HepG2 (cell line): ENCODE measurements at regions not wholly inside any gene's neighbourhood (a gene's known extent, or its start where the extent isn't known, plus 50 kb on each side); places are given as distances from the start of the nearest gene placed in this dataset.

ENCODE experiments used
- ATAC-seq: fragments of 200-7000 bp; cut with Tn5 transposase; 3 replicates; pipeline ENCODE4 v1.9.1; 2020; ENCODE audit warnings: mild to moderate bottlenecking, moderate library complexity
- BruUV-seq: library from RNA; stranded (reverse); fragments of 400-500 nt; replicated peaks from 2 replicates; lab custom pipeline; 2021; lab: Mats Ljungman, UMichigan
- CTCF ChIA-PET: fragments of 300-600 bp; formaldehyde crosslinking; extraction: SDS; loops from one replicate; lab custom pipeline; 2021; ENCODE audit warnings: low total read pairs, inconsistent platforms, low intra/inter-chr PET ratio; lab: Yijun Ruan, JAX
- POLR2A ChIA-PET: fragments of 350-600 bp; sonication (Branson Sonifier 250); formaldehyde crosslinking; loops from one replicate; lab custom pipeline; 2020; ENCODE audit warnings: antibody characterized with exemption, inconsistent platforms; lab: Yijun Ruan, JAX
- DNase-seq: peaks from one replicate; pipeline ENCODE4 v3.0.0-alpha.2; 2015; ENCODE audit warnings: low spot score
- FAIRE-seq: peaks from 3 replicates; lab custom pipeline; 2011; peaks lifted over from hg19 to GRCh38; lab: Jason Lieb, UNC
- H2AFZ ChIP-seq: one replicate; pipeline ENCODE4 v1.6.1; 2011; ENCODE audit warnings: low read length, inconsistent platforms
- H3K27ac ChIP-seq: fragments of 300-600 bp; 3 replicates; pipeline ENCODE4 v1.8.0; 2011; ENCODE audit warnings: mixed run types, mild to moderate bottlenecking, mixed read lengths, low read length, inconsistent platforms; ENCODE audit not compliant: insufficient read depth; ENCODE audit errors: extremely low read length
- H3K27me3 ChIP-seq, 2 experiments: fragments of 200-600 bp in 1 of 2; 2 replicates in 1 of 2; 3 replicates in 1 of 2; pipeline versions ENCODE4 v1.6.0 to v1.8.0; 2011; ENCODE audit warnings: low read length in 2 of 2, mild to moderate bottlenecking in 2 of 2, moderate library complexity in 2 of 2, inconsistent platforms in 1 of 2; ENCODE audit not compliant: insufficient read depth in 2 of 2, control insufficient read depth in 1 of 2
- H3K36me3 ChIP-seq, 2 experiments: fragments of 200-600 bp in 1 of 2; replicated peaks in 1 of 2; 2 replicates in 1 of 2; 3 replicates in 1 of 2; pipeline versions ENCODE4 v1.5.1 to v1.8.0; 2011; ENCODE audit warnings: low read length in 2 of 2, inconsistent platforms in 1 of 2; ENCODE audit not compliant: insufficient read depth in 2 of 2, control insufficient read depth in 1 of 2
- H3K4me1 ChIP-seq: 2 replicates; pipeline ENCODE4 v1.5.1; 2012; ENCODE audit warnings: low read length, inconsistent platforms; ENCODE audit not compliant: insufficient read depth
- H3K4me2 ChIP-seq: 2 replicates; pipeline ENCODE4 v1.6.0; 2011; ENCODE audit warnings: low read depth, low read length, inconsistent platforms
- H3K4me3 ChIP-seq, 3 experiments: fragments of 200-600 bp in 1 of 3; sonication (generic), shearing (Covaris generic) in 1 of 3; replicated peaks in 1 of 3; 2 replicates each; pipeline ENCODE4 v1.5.1; 2011 to 2016; ENCODE audit warnings: low read length in 3 of 3, inconsistent platforms in 2 of 3, low read depth in 2 of 3, mild to moderate bottlenecking in 2 of 3, control low read depth in 1 of 3, mixed read lengths in 1 of 3; ENCODE audit not compliant: insufficient read depth in 1 of 3
- H3K79me2 ChIP-seq: one replicate; pipeline ENCODE4 v1.6.1; 2011; ENCODE audit warnings: low read length, inconsistent platforms; ENCODE audit not compliant: insufficient read depth
- H3K9ac ChIP-seq: 2 replicates; pipeline ENCODE4 v1.6.0; 2011; ENCODE audit warnings: mild to moderate bottlenecking, low read depth, low read length, inconsistent platforms; ENCODE audit not compliant: insufficient read depth
- H3K9me3 ChIP-seq: 2 replicates; pipeline ENCODE4 v1.5.1; 2012; ENCODE audit warnings: mild to moderate bottlenecking, low read length
- H4K20me1 ChIP-seq: 2 replicates; pipeline ENCODE4 v1.6.0; 2011; ENCODE audit warnings: inconsistent platforms, mild to moderate bottlenecking, low read length, moderate library complexity; ENCODE audit not compliant: insufficient read depth
- AGO2 ChIP-seq: fragments of 200-400 bp; formaldehyde crosslinking; optimal IDR thresholded peaks from 2 replicates; pipeline ENCODE3; 2017; ENCODE audit warnings: mild to moderate bottlenecking, low read depth, low read length, moderate library complexity
- KDM3A ChIP-seq: IDR thresholded peaks from 2 replicates; pipeline ENCODE4 v1.6.1; 2018; ENCODE audit warnings: low read depth, missing compliant biosample characterization
- KMT2B ChIP-seq: IDR thresholded peaks from 2 replicates; pipeline ENCODE4 v1.6.1; 2016; ENCODE audit warnings: missing genetic modification reagents, missing compliant biosample characterization
- NFE2L2 ChIP-seq: fragments of 150-350 bp; IDR thresholded peaks from 2 replicates; pipeline ENCODE4 v1.6.1; 2014; ENCODE audit warnings: low read length
- NPAS2 ChIP-seq: sonication (generic); formaldehyde crosslinking; IDR thresholded peaks from 2 replicates; pipeline ENCODE4 v1.8.0; 2022; ENCODE audit warnings: mild to moderate bottlenecking, missing genetic modification reagents, borderline replicate concordance
- NR1H2 ChIP-seq: sonication (generic); formaldehyde crosslinking; IDR thresholded peaks from 2 replicates; pipeline ENCODE4 v1.8.1; 2022; ENCODE audit warnings: low read depth, missing genetic modification reagents, borderline replicate concordance
- RFXAP ChIP-seq: sonication (generic); formaldehyde crosslinking; IDR thresholded peaks from 2 replicates; pipeline ENCODE4 v1.4.0; 2020; ENCODE audit warnings: missing genetic modification reagents, borderline replicate concordance
- SALL2 ChIP-seq: sonication (generic); formaldehyde crosslinking; IDR thresholded peaks from 2 replicates; pipeline ENCODE4 v1.8.1; 2023; ENCODE audit warnings: mild to moderate bottlenecking, missing genetic modification reagents, inconsistent platforms
- WGBS: methylation state at CpG from one replicate; pipeline ENCODE4 v1.1.6; 2017; ENCODE audit warnings: low lambda C conversion rate; 5-methylcytosine and 5-hydroxymethylcytosine counted together
- in situ Hi-C: cut with HindIII; loops from 2 replicates; pipeline ENCODE4 v1.10.0; 2017; ENCODE audit warnings: low pct_unique_long_range_greater_than_20kb; ENCODE audit not compliant: extremely low pct_ligation_motif_present
- intact Hi-C: fragments of 100-400 bp; cut with micrococcal nuclease; formaldehyde crosslinking; loops from one replicate; pipeline ENCODE4 v1.10.0; 2022; ENCODE audit not compliant: unreplicated experiment
- TF ChIP-seq, protein P1 (sequence below): sonication (generic); formaldehyde crosslinking; IDR thresholded peaks from 2 replicates; pipeline ENCODE4 v1.4.0; 2020; ENCODE audit warnings: mild to moderate bottlenecking, missing genetic modification reagents
- TF ChIP-seq, protein P2 (sequence below): sonication (generic); formaldehyde crosslinking; IDR thresholded peaks from 2 replicates; pipeline ENCODE4 v1.5.1; 2020; ENCODE audit warnings: mild to moderate bottlenecking, moderate library complexity, missing genetic modification reagents

GRCh38 chr10:4020631-4021030 lies 235.6 kb upstream of the KLF6 start (continued):
- no peak for TF ChIP-seq AGO2
- no peak for TF ChIP-seq SALL2 (CRISPR knock-in tag)

GRCh38 chr10:4018054-4018511 lies 233.1 kb upstream of the KLF6 start:
- FAIRE-seq (no peak), ATAC-seq (no peak), DNase-seq (no peak)
- H4K20me1 ChIP-seq, result no peaks in the 10 kb centered on the region
- POLR2A ChIA-PET, result no interaction called here
- no peaks in the 10 kb centered on the region for H3K4me1 ChIP-seq
- intact Hi-C loops (no loop called here), in situ Hi-C loops (no loop called here)
- no peak overlapping the region for H3K4me2 ChIP-seq
- 2% methylated on average over 2 of the region's 4 CpGs for WGBS
- no peaks in the 10 kb centered on the region for H3K36me3 ChIP-seq
- H3K27ac ChIP-seq, result no peak overlapping the region
- H3K4me3 ChIP-seq, result no peak overlapping the region
- no TSS peak for BruUV-seq
- no peak for TF ChIP-seq NFE2L2
- TF ChIP-seq KMT2B (CRISPR knock-in tag), result no peak
- TF ChIP-seq, protein P1, sequence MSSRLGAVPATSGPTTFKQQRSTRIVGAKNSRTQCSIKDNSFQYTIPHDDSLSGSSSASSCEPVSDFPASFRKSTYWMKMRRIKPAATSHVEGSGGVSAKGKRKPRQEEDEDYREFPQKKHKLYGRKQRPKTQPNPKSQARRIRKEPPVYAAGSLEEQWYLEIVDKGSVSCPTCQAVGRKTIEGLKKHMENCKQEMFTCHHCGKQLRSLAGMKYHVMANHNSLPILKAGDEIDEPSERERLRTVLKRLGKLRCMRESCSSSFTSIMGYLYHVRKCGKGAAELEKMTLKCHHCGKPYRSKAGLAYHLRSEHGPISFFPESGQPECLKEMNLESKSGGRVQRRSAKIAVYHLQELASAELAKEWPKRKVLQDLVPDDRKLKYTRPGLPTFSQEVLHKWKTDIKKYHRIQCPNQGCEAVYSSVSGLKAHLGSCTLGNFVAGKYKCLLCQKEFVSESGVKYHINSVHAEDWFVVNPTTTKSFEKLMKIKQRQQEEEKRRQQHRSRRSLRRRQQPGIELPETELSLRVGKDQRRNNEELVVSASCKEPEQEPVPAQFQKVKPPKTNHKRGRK (CRISPR knock-in tag), result no peak
- no peak for TF ChIP-seq KDM3A (CRISPR knock-in tag)
- no peak for TF ChIP-seq NPAS2 (CRISPR knock-in tag)
- TF ChIP-seq, protein P2, sequence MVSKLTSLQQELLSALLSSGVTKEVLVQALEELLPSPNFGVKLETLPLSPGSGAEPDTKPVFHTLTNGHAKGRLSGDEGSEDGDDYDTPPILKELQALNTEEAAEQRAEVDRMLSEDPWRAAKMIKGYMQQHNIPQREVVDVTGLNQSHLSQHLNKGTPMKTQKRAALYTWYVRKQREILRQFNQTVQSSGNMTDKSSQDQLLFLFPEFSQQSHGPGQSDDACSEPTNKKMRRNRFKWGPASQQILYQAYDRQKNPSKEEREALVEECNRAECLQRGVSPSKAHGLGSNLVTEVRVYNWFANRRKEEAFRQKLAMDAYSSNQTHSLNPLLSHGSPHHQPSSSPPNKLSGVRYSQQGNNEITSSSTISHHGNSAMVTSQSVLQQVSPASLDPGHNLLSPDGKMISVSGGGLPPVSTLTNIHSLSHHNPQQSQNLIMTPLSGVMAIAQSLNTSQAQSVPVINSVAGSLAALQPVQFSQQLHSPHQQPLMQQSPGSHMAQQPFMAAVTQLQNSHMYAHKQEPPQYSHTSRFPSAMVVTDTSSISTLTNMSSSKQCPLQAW (CRISPR knock-in tag), result no peak
- TF ChIP-seq NR1H2 (CRISPR knock-in tag), result no peak
- no peak for TF ChIP-seq RFXAP (CRISPR knock-in tag)
- no peak overlapping the region for H2AFZ ChIP-seq
- peaks cover 1 to 47% of the 10 kb centered on the region in 2 experiments; a peak in 3 of 5 replicates for H3K27me3 ChIP-seq
- H3K9me3 ChIP-seq, result no peaks in the 10 kb centered on the region
- no peaks in the 10 kb centered on the region for H3K79me2 ChIP-seq
- CTCF ChIA-PET, result no interaction called here
- no peak overlapping the region for H3K9ac ChIP-seq
